H9 (cell line): ENCODE measurements at regions not wholly inside any gene's neighbourhood (a gene's known extent, or its start where the extent isn't known, plus 50 kb on each side); places are given as distances from the start of the nearest gene placed in this dataset.

Source experiments
- DNase-seq: peaks from one replicate; pipeline ENCODE4 v3.0.0-alpha.2; 2017
- H2AFZ ChIP-seq: one replicate; pipeline ENCODE4 v1.6.1; 2013; ENCODE audit warnings: mild to moderate bottlenecking, low read length, control low read depth, moderate library complexity
- H2AK5ac ChIP-seq: 2 replicates; pipeline ENCODE4 v1.6.1; 2013; ENCODE audit warnings: low read length, control low read depth, mixed read lengths; ENCODE audit not compliant: insufficient read length
- H2BK120ac ChIP-seq: one replicate; pipeline ENCODE4 v1.6.1; 2013; ENCODE audit warnings: low read depth, mild to moderate bottlenecking, low read length, control low read depth, inconsistent platforms; ENCODE audit not compliant: poor library complexity, severe bottlenecking
- H2BK12ac ChIP-seq: 2 replicates; pipeline ENCODE4 v1.6.1; 2013; ENCODE audit warnings: low read length, control low read depth, mixed read lengths, low read depth; ENCODE audit not compliant: insufficient read length
- H2BK15ac ChIP-seq: 2 replicates; pipeline ENCODE4 v1.6.1; 2013; ENCODE audit warnings: low read depth, low read length, control low read depth
- H2BK20ac ChIP-seq: one replicate; pipeline ENCODE4 v1.6.1; 2013; ENCODE audit warnings: low read depth, mild to moderate bottlenecking, low read length, control low read depth, inconsistent platforms; ENCODE audit not compliant: poor library complexity, severe bottlenecking
- H2BK5ac ChIP-seq: 2 replicates; pipeline ENCODE4 v1.6.1; 2013; ENCODE audit warnings: low read length, control low read depth, mixed read lengths; ENCODE audit not compliant: insufficient read length
- H3K14ac ChIP-seq: 2 replicates; pipeline ENCODE4 v1.6.1; 2013; ENCODE audit warnings: low read length, control low read depth; ENCODE audit not compliant: insufficient read depth
- H3K18ac ChIP-seq: 2 replicates; pipeline ENCODE4 v1.6.1; 2013; ENCODE audit warnings: low read depth, mild to moderate bottlenecking, mixed read lengths, low read length, control low read depth; ENCODE audit not compliant: insufficient read length
- H3K23ac ChIP-seq: 2 replicates; pipeline ENCODE4 v1.6.1; 2013; ENCODE audit warnings: low read length, control low read depth, mixed read lengths, low read depth; ENCODE audit not compliant: insufficient read length
- H3K23me2 ChIP-seq: 2 replicates; pipeline ENCODE4 v1.6.1; 2013; ENCODE audit warnings: low read depth, mild to moderate bottlenecking, mixed read lengths, low read length, control low read depth; ENCODE audit not compliant: insufficient read length, poor library complexity, severe bottlenecking
- H3K27ac ChIP-seq: 2 replicates; pipeline ENCODE4 v1.5.1; 2013; ENCODE audit warnings: low read length, control low read depth, mixed read lengths, low read depth; ENCODE audit not compliant: insufficient read length
- H3K27me3 ChIP-seq: 2 replicates; pipeline ENCODE4 v1.6.1; 2013; ENCODE audit warnings: low read length, control low read depth, inconsistent platforms; ENCODE audit not compliant: insufficient read depth
- H3K4ac ChIP-seq: 2 replicates; pipeline ENCODE4 v1.6.1; 2013; ENCODE audit warnings: low read depth, mild to moderate bottlenecking, control low read depth, inconsistent platforms, low read length, moderate library complexity
- H3K4me1 ChIP-seq: 2 replicates; pipeline ENCODE4 v1.6.1; 2013; ENCODE audit warnings: low read length, control low read depth, inconsistent platforms; ENCODE audit not compliant: insufficient read depth
- H3K4me2 ChIP-seq: 2 replicates; pipeline ENCODE4 v1.6.1; 2013; ENCODE audit warnings: low read length, control low read depth, mixed read lengths; ENCODE audit not compliant: insufficient read length, insufficient read depth
- H3K56ac ChIP-seq: 2 replicates; pipeline ENCODE4 v1.6.1; 2013; ENCODE audit warnings: low read depth, mild to moderate bottlenecking, mixed read lengths, low read length, control low read depth; ENCODE audit not compliant: insufficient read length
- H3K79me1 ChIP-seq: 2 replicates; pipeline ENCODE4 v1.6.1; 2013; ENCODE audit warnings: low read depth, mild to moderate bottlenecking, moderate library complexity, low read length, control low read depth, inconsistent platforms; ENCODE audit not compliant: insufficient read depth, poor library complexity, severe bottlenecking
- H3K79me2 ChIP-seq: 2 replicates; pipeline ENCODE4 v1.6.1; 2013; ENCODE audit warnings: low read length, control low read depth, inconsistent platforms; ENCODE audit not compliant: insufficient read depth
- H3K9ac ChIP-seq: 2 replicates; pipeline ENCODE4 v1.6.1; 2013; ENCODE audit warnings: low read length, control low read depth, mixed read lengths; ENCODE audit not compliant: insufficient read length; ENCODE audit errors: extremely low read depth
- H3K9me3 ChIP-seq: one replicate; pipeline ENCODE4 v1.6.1; 2013; ENCODE audit warnings: low read depth, low read length, inconsistent platforms; ENCODE audit not compliant: control insufficient read depth
- H3T11ph ChIP-seq: one replicate; pipeline ENCODE4 v1.6.1; 2013; ENCODE audit warnings: mild to moderate bottlenecking, low read length, control low read depth, inconsistent platforms
- H4K20me1 ChIP-seq: one replicate; pipeline ENCODE4 v1.6.1; 2013; ENCODE audit not compliant: control insufficient read depth, insufficient read length, insufficient read depth
- H4K5ac ChIP-seq: 2 replicates; pipeline ENCODE4 v1.6.1; 2013; ENCODE audit warnings: low read depth, mild to moderate bottlenecking, mixed read lengths, low read length, control low read depth; ENCODE audit not compliant: insufficient read length
- H4K8ac ChIP-seq: replicated peaks from 2 replicates; pipeline ENCODE4 v1.6.1; 2013; ENCODE audit warnings: low read length, control low read depth, mixed read lengths, low read depth; ENCODE audit not compliant: insufficient read length
- H4K91ac ChIP-seq: 2 replicates; pipeline ENCODE4 v1.6.1; 2013; ENCODE audit warnings: low read depth, mild to moderate bottlenecking, moderate library complexity, mixed read lengths, low read length, control low read depth; ENCODE audit not compliant: insufficient read length
- H3K27ac Mint-ChIP-seq, 3 experiments: 2 replicates in 2 of 3; 3 replicates in 1 of 3; pipeline ENCODE4 v1.8.0; 2020 to 2021; ENCODE audit warnings: mixed read lengths in 3 of 3, mild to moderate bottlenecking in 1 of 3, moderate library complexity in 1 of 3
- H3K27me3 Mint-ChIP-seq: 2 replicates; pipeline ENCODE4 v1.8.0; 2021; ENCODE audit warnings: low read depth, mild to moderate bottlenecking, moderate library complexity, mixed read lengths
- H3K36me3 Mint-ChIP-seq, 3 experiments: 2 replicates in 2 of 3; 3 replicates in 1 of 3; pipeline ENCODE4 v1.8.0; 2020 to 2021; ENCODE audit warnings: low read depth in 3 of 3, mixed read lengths in 3 of 3; ENCODE audit not compliant: insufficient read depth in 1 of 3
- H3K4me1 Mint-ChIP-seq, 2 experiments: 2 replicates each; pipeline ENCODE4 v1.8.0; 2020; ENCODE audit warnings: mixed read lengths in 2 of 2
- H3K4me3 Mint-ChIP-seq, 2 experiments: 2 replicates in 1 of 2; 3 replicates in 1 of 2; pipeline ENCODE4 v1.8.0; 2020 to 2021; ENCODE audit warnings: mild to moderate bottlenecking in 2 of 2, mixed read lengths in 2 of 2, moderate library complexity in 1 of 2
- H3K9me3 Mint-ChIP-seq, 2 experiments: 2 replicates in 1 of 2; 3 replicates in 1 of 2; pipeline ENCODE4 v1.8.0; 2020; ENCODE audit warnings: mild to moderate bottlenecking in 2 of 2, mixed read lengths in 2 of 2, moderate library complexity in 1 of 2
- CTCF ChIP-seq: fragments of 200-600 bp; sonication (generic); conservative IDR thresholded peaks from 3 replicates; pipeline ENCODE4 v1.8.0; 2021; ENCODE audit warnings: antibody characterized with exemption, mild to moderate bottlenecking
- WGBS: extraction: QIAGEN DNeasy Blood & Tissue Kit; methylation state at CpG from one replicate; pipeline ENCODE4 v1.1.7; 2013; ENCODE audit warnings: missing lambda C conversion rate, low lambda C conversion rate, mixed read lengths; ENCODE audit not compliant: insufficient read length; ENCODE audit errors: extremely low coverage; 5-methylcytosine and 5-hydroxymethylcytosine counted together

- Mint-ChIP-seq H3K4me3 (no peak overlapping the region), H3K27me3 (no peaks in the 10 kb centered on the region), H3K36me3 (no peaks in the 10 kb centered on the region), H3K9me3 (no peaks in the 10 kb centered on the region), H3K4me1 (peaks cover 4% of the 10 kb centered on the region in 2 experiments), H3K27ac (no peak overlapping the region)
- no peak overlapping the region for H4K91ac ChIP-seq
- H3K79me1 ChIP-seq, result no peaks in the 10 kb centered on the region
- no peak overlapping the region for H2BK15ac ChIP-seq
- no peak overlapping the region for H3K23ac ChIP-seq
- H4K20me1 ChIP-seq, result no peaks in the 10 kb centered on the region
- no CpG with 5 or more reads among the region's 5 CpGs for WGBS
- H3K79me2 ChIP-seq, result no peaks in the 10 kb centered on the region
- no peak overlapping the region for H3K27ac ChIP-seq
- H3K4me1 ChIP-seq, result no peaks in the 10 kb centered on the region
- H3K14ac ChIP-seq, result no peak overlapping the region
- H2AK5ac ChIP-seq, result no peak overlapping the region
- no peaks in the 10 kb centered on the region for H3K27me3 ChIP-seq
- no peaks in the 10 kb centered on the region for H3K23me2 ChIP-seq
- no peak overlapping the region for H2BK5ac ChIP-seq
- no peak overlapping the region for H3T11ph ChIP-seq
- H2BK20ac ChIP-seq, result no peak overlapping the region
- H3K4ac ChIP-seq, result no peak overlapping the region
- no peak overlapping the region for H2BK12ac ChIP-seq
- no peak for DNase-seq
- no peak overlapping the region for H4K8ac ChIP-seq
- no peaks in the 10 kb centered on the region for H3K9me3 ChIP-seq
- H2AFZ ChIP-seq, result no peak overlapping the region
- no peak overlapping the region for H3K9ac ChIP-seq
- H3K4me2 ChIP-seq, result no peak overlapping the region
- no peak overlapping the region for H3K56ac ChIP-seq
- TF ChIP-seq CTCF, result no peak
- no peak overlapping the region for H4K5ac ChIP-seq
- H3K18ac ChIP-seq, result no peak overlapping the region
- no peak overlapping the region for H2BK120ac ChIP-seq
Observed at GRCh38 chr5:53366245-53366644, 114.2 kb upstream of the FST start.
